Right lobe of liver (tissue), 6 donors: ENCODE measurements at regions not wholly inside any gene's neighbourhood (a gene's known extent, or its start where the extent isn't known, plus 50 kb on each side); places are given as distances from the start of the nearest gene placed in this dataset.

Experiments used
- ATAC-seq, 4 donors: fragments of 200-7000 bp; cut with Tn5 transposase; one replicate each; pipeline ENCODE4 v1.9.1; 2020; ENCODE audit warnings: mild to moderate bottlenecking in 4 of 4, moderate library complexity in 4 of 4
- DNase-seq, 3 donors: peaks; one replicate each; pipeline ENCODE4 v3.0.0-alpha.2; 2020
- H3K27ac ChIP-seq, 3 donors: fragments of 200-600 bp; one replicate each; pipeline ENCODE4 v1.8.0; 2022
- H3K27me3 ChIP-seq, 2 donors: fragments of 200-600 bp; one replicate each; pipeline ENCODE4 v1.8.0; 2022
- H3K36me3 ChIP-seq, 4 donors: fragments of 200-600 bp; sonication (generic) in 1 of 4; one replicate each; pipeline versions ENCODE4 v1.5.1 to v1.8.0; 2017 to 2022; ENCODE audit warnings: control low read depth in 1 of 4
- H3K4me1 ChIP-seq, 4 donors: fragments of 200-600 bp; sonication (generic) in 1 of 4; one replicate each; pipeline versions ENCODE4 v1.5.1 to v1.8.0; 2017 to 2022; ENCODE audit warnings: control low read depth in 1 of 4
- H3K4me3 ChIP-seq, 3 donors: fragments of 200-600 bp; one replicate each; pipeline ENCODE4 v1.8.0; 2022
- H3K9me3 ChIP-seq, 4 donors: fragments of 200-600 bp; sonication (generic) in 1 of 4; one replicate each; pipeline versions ENCODE4 v1.5.1 to v1.8.0; 2017 to 2022; ENCODE audit warnings: control low read depth in 1 of 4
- POLR2A ChIP-seq: fragments of 450-650 bp; IDR thresholded peaks from one replicate; pipeline ENCODE4 v1.6.1; 2017; ENCODE audit warnings: antibody characterized with exemption, mild to moderate bottlenecking
- WGBS: methylation state at CpG from one replicate; pipeline ENCODE4 v1.1.6; 2018; ENCODE audit warnings: low coverage, low lambda C conversion rate; ENCODE audit not compliant: insufficient coverage; ENCODE audit errors: missing lambda C conversion rate; 5-methylcytosine and 5-hydroxymethylcytosine counted together
- intact Hi-C, 2 donors: fragments of 100-400 bp; cut with DNase I; formaldehyde crosslinking; loops; one replicate each; pipeline versions ENCODE4 v1.11.2 to v1.14.1; 2022
- TF ChIP-seq, protein P1 (sequence below), 4 donors: fragments of 200-600 bp in 3 of 4; fragments of 450-650 bp in 1 of 4; IDR thresholded peaks; one replicate each; pipeline versions ENCODE4 v1.5.1 to v1.8.0; 2016 to 2022; ENCODE audit warnings: antibody characterized with exemption in 4 of 4, mild to moderate bottlenecking in 2 of 4
- donor health status: DM: no; HTN: yes; CAD: no.
- donor health status: DM: no; HTN: no; CAD: no.
- donor health status: DM: no; HTN: no; CAD: no.
- donor health status: DM: no; HTN: yes; CAD: no.
- donor health status: DM: no; HTN: yes; CAD: no.

DNA sequence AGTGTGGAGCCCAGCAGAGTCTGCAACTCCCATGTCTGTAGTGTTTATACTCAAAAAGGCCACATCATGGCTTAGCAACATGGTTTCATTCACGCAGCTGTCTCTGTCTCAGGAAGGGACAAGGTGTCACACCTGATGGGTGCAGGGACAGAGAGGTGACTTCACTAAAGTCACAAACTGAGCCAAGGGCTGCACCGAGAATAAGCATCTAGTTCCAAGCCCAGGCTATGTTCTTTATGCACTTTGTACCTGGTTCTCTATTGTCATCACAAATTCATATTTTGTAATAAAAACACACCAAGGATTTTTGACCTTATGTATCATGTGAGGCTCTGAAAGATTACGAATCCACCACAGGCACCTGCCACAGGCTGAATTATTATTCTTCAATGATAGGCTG, 64.9 kb upstream of the STK32A start:
- Histone ChIP-seq H3K27me3 (no peaks in the 10 kb centered on the region), H3K27ac (peak overlapping the region; percentile 27 to 61 (median 36)), H3K36me3 (no peaks in the 10 kb centered on the region), H3K9me3 (no peaks in the 10 kb centered on the region), H3K4me3 (no peak overlapping the region), H3K4me1 (peaks cover 0 to 38% (median 15%) of the 10 kb centered on the region in 4 donors)
- intact Hi-C loops: no loop called here
- TF ChIP-seq, protein P1, sequence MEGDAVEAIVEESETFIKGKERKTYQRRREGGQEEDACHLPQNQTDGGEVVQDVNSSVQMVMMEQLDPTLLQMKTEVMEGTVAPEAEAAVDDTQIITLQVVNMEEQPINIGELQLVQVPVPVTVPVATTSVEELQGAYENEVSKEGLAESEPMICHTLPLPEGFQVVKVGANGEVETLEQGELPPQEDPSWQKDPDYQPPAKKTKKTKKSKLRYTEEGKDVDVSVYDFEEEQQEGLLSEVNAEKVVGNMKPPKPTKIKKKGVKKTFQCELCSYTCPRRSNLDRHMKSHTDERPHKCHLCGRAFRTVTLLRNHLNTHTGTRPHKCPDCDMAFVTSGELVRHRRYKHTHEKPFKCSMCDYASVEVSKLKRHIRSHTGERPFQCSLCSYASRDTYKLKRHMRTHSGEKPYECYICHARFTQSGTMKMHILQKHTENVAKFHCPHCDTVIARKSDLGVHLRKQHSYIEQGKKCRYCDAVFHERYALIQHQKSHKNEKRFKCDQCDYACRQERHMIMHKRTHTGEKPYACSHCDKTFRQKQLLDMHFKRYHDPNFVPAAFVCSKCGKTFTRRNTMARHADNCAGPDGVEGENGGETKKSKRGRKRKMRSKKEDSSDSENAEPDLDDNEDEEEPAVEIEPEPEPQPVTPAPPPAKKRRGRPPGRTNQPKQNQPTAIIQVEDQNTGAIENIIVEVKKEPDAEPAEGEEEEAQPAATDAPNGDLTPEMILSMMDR (IDR thresholded peaks at IDR 0.05): no peak
- no peak for TF ChIP-seq POLR2A
- no peak for DNase-seq
- ATAC-seq: peak; percentile 19 to 47 (median 34)
- WGBS: 25% methylated on average over 3 of the region's 3 CpGs

DNA sequence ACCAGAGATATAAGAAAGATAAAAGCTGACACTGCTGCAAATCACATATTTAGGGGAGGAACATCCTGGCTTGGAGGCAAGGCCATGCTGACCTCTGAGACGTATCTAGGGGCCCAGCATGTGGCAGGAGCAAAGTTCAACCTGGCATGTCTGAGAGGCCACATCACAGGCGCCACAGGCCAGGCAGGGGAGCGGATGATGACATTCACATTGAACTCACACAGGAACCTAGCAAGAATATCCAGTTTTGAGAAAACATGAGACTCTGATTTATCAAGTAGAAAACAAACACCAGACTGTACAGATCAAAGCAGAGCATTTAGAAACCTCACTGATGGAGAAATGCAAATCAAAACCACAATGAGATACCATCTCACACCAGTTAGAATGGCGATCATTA, 64.2 kb upstream of the STK32A start:
- ATAC-seq: peak; percentile 78 to 90 (median 86)
- H3K27me3 ChIP-seq: no peaks in the 10 kb centered on the region
- DNase-seq: peak; percentile 82 to 87 (median 83)
- no peaks in the 10 kb centered on the region for H3K36me3 ChIP-seq
- H3K4me3 ChIP-seq: no peak overlapping the region
- peaks cover 0 to 44% (median 15%) of the 10 kb centered on the region in 4 donors for H3K4me1 ChIP-seq
- peak overlapping the region in 2 of 3 donors; percentile 27 to 66 for H3K27ac ChIP-seq
- TF ChIP-seq, protein P1 (IDR thresholded peaks at IDR 0.05): no peak
- no peak for TF ChIP-seq POLR2A
- intact Hi-C loops: no loop called here
- no peaks in the 10 kb centered on the region for H3K9me3 ChIP-seq
- 24% methylated on average over 4 of the region's 4 CpGs for WGBS

DNA sequence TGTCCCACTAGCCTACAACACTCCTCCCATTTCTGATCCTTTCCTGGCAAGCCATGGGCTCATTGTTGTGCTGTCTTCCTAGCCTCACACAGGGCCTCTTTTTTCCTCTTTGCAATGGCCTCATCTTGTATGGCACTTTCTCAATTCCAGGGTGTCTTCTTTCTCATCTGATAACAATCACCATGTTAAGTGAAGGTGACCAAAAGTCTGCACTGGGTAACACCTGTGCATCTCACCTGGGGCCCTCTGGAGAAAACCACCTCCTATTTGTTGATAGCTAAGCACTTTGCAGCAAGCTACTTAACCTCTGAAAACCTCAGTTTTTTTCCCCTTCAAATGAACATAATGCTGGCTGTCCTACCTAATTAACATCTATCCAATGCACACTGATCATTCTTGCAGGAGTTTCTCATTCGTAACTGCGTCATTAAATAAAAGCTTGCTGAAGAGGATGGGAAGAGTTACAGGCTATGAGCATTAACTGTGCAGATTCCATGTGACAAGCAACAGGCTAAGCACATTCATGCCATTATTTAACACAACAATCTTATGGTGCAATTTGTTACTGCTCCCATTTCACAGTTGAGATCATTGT, 60.1 kb upstream of the STK32A start:
- H3K9me3 ChIP-seq: no peaks in the 10 kb centered on the region
- ATAC-seq (peak in 2 of 4 donors; percentile 2 to 31), DNase-seq (no peak)
- WGBS: 46% methylated on average over 2 of the region's 2 CpGs
- no peaks in the 10 kb centered on the region for H3K27me3 ChIP-seq
- TF ChIP-seq, protein P1 (IDR thresholded peaks at IDR 0.05): no peak
- TF ChIP-seq POLR2A: no peak
- no peaks in the 10 kb centered on the region for H3K36me3 ChIP-seq
- peaks cover 0 to 34% (median 10%) of the 10 kb centered on the region in 4 donors for H3K4me1 ChIP-seq
- peak overlapping the region in 2 of 3 donors; percentile 3 to 80 for H3K27ac ChIP-seq
- H3K4me3 ChIP-seq: no peak overlapping the region
- intact Hi-C loops: no loop called here

DNA sequence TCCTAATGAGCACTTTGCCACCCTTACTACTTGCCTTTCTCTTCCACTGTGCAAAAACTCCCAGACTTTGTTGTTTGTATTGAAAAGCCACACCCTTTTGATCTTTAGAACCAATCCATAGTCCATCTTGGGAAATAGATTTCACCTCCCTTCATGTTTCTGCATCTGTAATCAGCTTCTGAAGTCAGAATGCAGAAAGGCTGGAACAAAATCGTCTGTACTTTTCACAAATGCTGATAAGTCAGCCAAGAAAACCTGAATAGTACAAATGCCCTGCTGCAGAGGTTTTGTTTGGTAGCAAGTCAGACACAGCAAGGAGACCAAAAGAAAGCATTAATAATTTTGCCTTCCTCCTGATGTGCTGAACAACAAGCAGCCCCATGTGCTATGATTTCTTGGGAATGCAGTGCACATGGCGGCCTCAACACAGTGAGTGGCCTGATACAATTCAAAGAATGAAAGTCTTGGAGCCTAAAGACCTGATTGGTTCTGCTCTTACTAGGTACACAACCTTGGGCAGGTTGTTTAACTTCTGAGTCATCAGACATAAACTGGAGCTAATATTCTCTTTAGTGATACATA, 59.2 kb upstream of the STK32A start:
- Histone ChIP-seq H3K4me3 (no peak overlapping the region), H3K36me3 (no peaks in the 10 kb centered on the region), H3K27me3 (no peaks in the 10 kb centered on the region), H3K4me1 (peaks cover 0 to 30% (median 10%) of the 10 kb centered on the region in 4 donors), H3K27ac (peak overlapping the region; percentile 35 to 80 (median 53)), H3K9me3 (no peaks in the 10 kb centered on the region)
- no peak for TF ChIP-seq POLR2A
- TF ChIP-seq, protein P1 (IDR thresholded peaks at IDR 0.05): no peak
- intact Hi-C loops: no loop called here
- peak; percentile 67 to 80 (median 76) for ATAC-seq
- DNase-seq: no peak
- WGBS: 45% methylated on average over 2 of the region's 2 CpGs
